T-helper 1 cell treated with Interleukin-12 subunit alpha and Interleukin-12 subunit beta and Interleukin-4 antibody, amounts not matched to agents 30 μg/mL and 1 μg/mL, for 36 hours (primary cell): ENCODE measurements at regions not wholly inside any gene's neighbourhood (a gene's known extent, or its start where the extent isn't known, plus 50 kb on each side); places are given as distances from the start of the nearest gene placed in this dataset.
"Not testable (repeated sequence)": the region's sequence is repeated elsewhere in the genome, so short reads cannot be mapped to it uniquely, and the experiment has no call there.

Experiments used
- H3K27ac Mint-ChIP-seq: one replicate; pipeline ENCODE4 v1.8.0; 2021; ENCODE audit warnings: mild to moderate bottlenecking, mixed read lengths
- H3K27me3 Mint-ChIP-seq: one replicate; pipeline ENCODE4 v1.8.0; 2021; ENCODE audit warnings: low read depth, mixed read lengths
- H3K36me3 Mint-ChIP-seq: one replicate; pipeline ENCODE4 v1.8.0; 2021; ENCODE audit warnings: low read depth, mixed read lengths
- H3K4me1 Mint-ChIP-seq: one replicate; pipeline ENCODE4 v1.8.0; 2021; ENCODE audit warnings: low read depth, mixed read lengths
- H3K4me3 Mint-ChIP-seq: one replicate; pipeline ENCODE4 v1.8.0; 2021; ENCODE audit warnings: mild to moderate bottlenecking, moderate library complexity, mixed read lengths
- H3K9me3 Mint-ChIP-seq: one replicate; pipeline ENCODE4 v1.8.0; 2021; ENCODE audit warnings: mixed read lengths

- no peaks in the 10 kb centered on the region for H3K4me1 Mint-ChIP-seq
- no peaks in the 10 kb centered on the region for H3K27me3 Mint-ChIP-seq
- no peak overlapping the region for H3K4me3 Mint-ChIP-seq
- no peaks in the 10 kb centered on the region for H3K9me3 Mint-ChIP-seq
- H3K36me3 Mint-ChIP-seq = no peaks in the 10 kb centered on the region
- no peak overlapping the region for H3K27ac Mint-ChIP-seq
Measured at GRCh38 chr4:45453258-45453853, 670.5 kb downstream of the GABRG1 start.

- Mint-ChIP-seq H3K9me3 (no peaks in the 10 kb centered on the region), H3K27ac (no peak overlapping the region), H3K4me3 (no peak overlapping the region), H3K4me1 (no peaks in the 10 kb centered on the region), H3K36me3 (no peaks in the 10 kb centered on the region), H3K27me3 (no peaks in the 10 kb centered on the region)
Measured at GRCh38 chr4:45442466-45442865, 681.4 kb downstream of the GABRG1 start.

GRCh38 chr4:45438047-45438446, 685.8 kb downstream of the GABRG1 start:
- no peaks in the 10 kb centered on the region for H3K36me3 Mint-ChIP-seq

GRCh38 chr4:45437381-45437780, 686.5 kb downstream of the GABRG1 start:
- Mint-ChIP-seq H3K4me3 (no peak overlapping the region), H3K27me3 (no peaks in the 10 kb centered on the region), H3K9me3 (no peaks in the 10 kb centered on the region), H3K36me3 (no peaks in the 10 kb centered on the region), H3K4me1 (no peaks in the 10 kb centered on the region), H3K27ac (no peak overlapping the region)

More at GRCh38 chr4:45438047-45438446, 685.8 kb downstream of the GABRG1 start:
- Mint-ChIP-seq H3K27ac (no peak overlapping the region), H3K27me3 (no peaks in the 10 kb centered on the region), H3K4me3 (no peak overlapping the region), H3K9me3 (no peaks in the 10 kb centered on the region), H3K4me1 (no peaks in the 10 kb centered on the region)

- Mint-ChIP-seq H3K4me1 (no peaks in the 10 kb centered on the region), H3K27ac (no peak overlapping the region), H3K27me3 (no peaks in the 10 kb centered on the region), H3K9me3 (peaks cover 15% of the 10 kb centered on the region), H3K4me3 (no peak overlapping the region), H3K36me3 (no peaks in the 10 kb centered on the region)
Measured at GRCh38 chr4:45425135-45425534, 698.7 kb downstream of the GABRG1 start.

GRCh38 chr4:45423896-45424295, 697.5 kb upstream of the GNPDA2 start:
- H3K27ac Mint-ChIP-seq = no peak overlapping the region
- peaks cover 15% of the 10 kb centered on the region for H3K9me3 Mint-ChIP-seq
- no peaks in the 10 kb centered on the region for H3K36me3 Mint-ChIP-seq
- H3K27me3 Mint-ChIP-seq = no peaks in the 10 kb centered on the region
- no peaks in the 10 kb centered on the region for H3K4me1 Mint-ChIP-seq
- H3K4me3 Mint-ChIP-seq = no peak overlapping the region

- H3K27me3 Mint-ChIP-seq, H3K4me1 Mint-ChIP-seq, H3K36me3 Mint-ChIP-seq, H3K27ac Mint-ChIP-seq, H3K4me3 Mint-ChIP-seq: not testable (repeated sequence)
- H3K9me3 Mint-ChIP-seq = peaks cover 15% of the 10 kb centered on the region
Measured at GRCh38 chr4:45420091-45420674, 693.8 kb upstream of the GNPDA2 start.

- H3K4me3 Mint-ChIP-seq = no peak overlapping the region
- H3K27me3 Mint-ChIP-seq = no peaks in the 10 kb centered on the region
- no peaks in the 10 kb centered on the region for H3K36me3 Mint-ChIP-seq
- H3K4me1 Mint-ChIP-seq = no peaks in the 10 kb centered on the region
- H3K9me3 Mint-ChIP-seq = no peaks in the 10 kb centered on the region
- no peak overlapping the region for H3K27ac Mint-ChIP-seq
Measured at GRCh38 chr4:45410701-45411210, 684.4 kb upstream of the GNPDA2 start.

GRCh38 chr4:45409536-45409935, 683.2 kb upstream of the GNPDA2 start:
- Mint-ChIP-seq H3K27me3 (no peaks in the 10 kb centered on the region), H3K36me3 (no peaks in the 10 kb centered on the region), H3K4me1 (no peaks in the 10 kb centered on the region), H3K9me3 (peaks cover 2% of the 10 kb centered on the region), H3K27ac (no peak overlapping the region), H3K4me3 (no peak overlapping the region)

GRCh38 chr4:45408996-45409395, 682.6 kb upstream of the GNPDA2 start:
- Mint-ChIP-seq H3K27me3 (no peaks in the 10 kb centered on the region), H3K36me3 (no peaks in the 10 kb centered on the region), H3K4me3 (no peak overlapping the region), H3K4me1 (no peaks in the 10 kb centered on the region), H3K9me3 (peaks cover 7% of the 10 kb centered on the region), H3K27ac (no peak overlapping the region)

GRCh38 chr4:45399116-45399515, 672.8 kb upstream of the GNPDA2 start:
- no peak overlapping the region for H3K4me3 Mint-ChIP-seq
- no peaks in the 10 kb centered on the region for H3K36me3 Mint-ChIP-seq
- no peaks in the 10 kb centered on the region for H3K4me1 Mint-ChIP-seq
- H3K27me3 Mint-ChIP-seq = no peaks in the 10 kb centered on the region
- H3K9me3 Mint-ChIP-seq = peaks cover 26% of the 10 kb centered on the region
- no peak overlapping the region for H3K27ac Mint-ChIP-seq

GRCh38 chr4:45385306-45385705, 659.0 kb upstream of the GNPDA2 start:
- H3K27me3 Mint-ChIP-seq = no peaks in the 10 kb centered on the region
- H3K4me1 Mint-ChIP-seq = no peaks in the 10 kb centered on the region
- H3K4me3 Mint-ChIP-seq = no peak overlapping the region
- no peaks in the 10 kb centered on the region for H3K36me3 Mint-ChIP-seq
- peaks cover 17% of the 10 kb centered on the region for H3K9me3 Mint-ChIP-seq
- no peak overlapping the region for H3K27ac Mint-ChIP-seq

GRCh38 chr4:45370408-45370807, 644.1 kb upstream of the GNPDA2 start:
- peaks cover 3% of the 10 kb centered on the region for H3K9me3 Mint-ChIP-seq

GRCh38 chr4:45368832-45369231, 642.5 kb upstream of the GNPDA2 start:
- no peaks in the 10 kb centered on the region for H3K4me1 Mint-ChIP-seq
- no peaks in the 10 kb centered on the region for H3K36me3 Mint-ChIP-seq
- no peak overlapping the region for H3K27ac Mint-ChIP-seq
- H3K4me3 Mint-ChIP-seq = no peak overlapping the region
- peaks cover 3% of the 10 kb centered on the region for H3K9me3 Mint-ChIP-seq
- no peaks in the 10 kb centered on the region for H3K27me3 Mint-ChIP-seq

More at GRCh38 chr4:45370408-45370807, 644.1 kb upstream of the GNPDA2 start:
- Mint-ChIP-seq H3K27me3 (no peaks in the 10 kb centered on the region), H3K36me3 (no peaks in the 10 kb centered on the region), H3K4me1 (no peaks in the 10 kb centered on the region), H3K4me3 (no peak overlapping the region), H3K27ac (no peak overlapping the region)

- peaks cover 14% of the 10 kb centered on the region for H3K9me3 Mint-ChIP-seq
- no peaks in the 10 kb centered on the region for H3K27me3 Mint-ChIP-seq
- no peaks in the 10 kb centered on the region for H3K4me1 Mint-ChIP-seq
- no peaks in the 10 kb centered on the region for H3K36me3 Mint-ChIP-seq
- no peak overlapping the region for H3K4me3 Mint-ChIP-seq
- no peak overlapping the region for H3K27ac Mint-ChIP-seq
Measured at GRCh38 chr4:45363931-45364330, 637.6 kb upstream of the GNPDA2 start.
